Parathyroid adenoma (tissue), 2 donors: ENCODE measurements at regions not wholly inside any gene's neighbourhood (a gene's known extent, or its start where the extent isn't known, plus 50 kb on each side); places are given as distances from the start of the nearest gene placed in this dataset.
A peak's percentile ranks its signal among the peaks of the same experiment; 100 is the strongest.

Experiments used
- H2AFZ ChIP-seq: fragments of 300-600 bp; sonication (generic); one replicate; pipeline ENCODE4 v1.7.0; 2017; ENCODE audit warnings: antibody characterized with exemption, mild to moderate bottlenecking
- H3K27ac ChIP-seq: fragments of 300-600 bp; sonication (generic); one replicate; pipeline ENCODE4 v1.7.0; 2017
- H3K27me3 ChIP-seq: fragments of 300-600 bp; sonication (generic); one replicate; pipeline ENCODE4 v1.7.0; 2017; ENCODE audit warnings: low read length; ENCODE audit not compliant: control insufficient read depth, insufficient read depth
- H3K36me3 ChIP-seq: fragments of 300-600 bp; sonication (generic); one replicate; pipeline ENCODE4 v1.7.0; 2017; ENCODE audit warnings: low read length; ENCODE audit not compliant: control insufficient read depth, insufficient read depth
- H3K4me1 ChIP-seq: fragments of 300-600 bp; sonication (generic); one replicate; pipeline ENCODE4 v1.7.0; 2017; ENCODE audit warnings: control low read depth
- H3K4me2 ChIP-seq: fragments of 300-600 bp; sonication (generic); one replicate; pipeline ENCODE4 v1.7.0; 2017; ENCODE audit warnings: low read length
- H3K4me3 ChIP-seq: fragments of 300-600 bp; sonication (generic); one replicate; pipeline ENCODE4 v1.7.0; 2017; ENCODE audit warnings: low read depth, low read length
- H3K79me2 ChIP-seq: fragments of 300-600 bp; sonication (generic); one replicate; pipeline ENCODE4 v1.7.0; 2017; ENCODE audit warnings: control low read depth
- H3K9ac ChIP-seq: fragments of 300-600 bp; sonication (generic); one replicate; pipeline ENCODE4 v1.7.0; 2017; ENCODE audit warnings: mild to moderate bottlenecking
- H3K9me3 ChIP-seq: fragments of 300-600 bp; sonication (generic); one replicate; pipeline ENCODE4 v1.7.0; 2017; ENCODE audit warnings: low read length; ENCODE audit not compliant: control insufficient read depth
- CTCF ChIP-seq: fragments of 300-600 bp; sonication (generic); IDR thresholded peaks from one replicate; pipeline ENCODE4 v1.7.0; 2017; ENCODE audit warnings: antibody characterized with exemption, mild to moderate bottlenecking
- donor health status: primary hyperparathyroidism.

- peaks cover 19% of the 10 kb centered on the region for H3K4me1 ChIP-seq
- H2AFZ ChIP-seq, result no peak overlapping the region
- no peak overlapping the region for H3K27ac ChIP-seq
- peaks cover 72% of the 10 kb centered on the region for H3K79me2 ChIP-seq
- no peak overlapping the region for H3K9ac ChIP-seq
- peak; percentile 22 for TF ChIP-seq CTCF
- no peaks in the 10 kb centered on the region for H3K36me3 ChIP-seq
- H3K4me3 ChIP-seq, result no peak overlapping the region
- H3K27me3 ChIP-seq, result no peaks in the 10 kb centered on the region
- H3K4me2 ChIP-seq, result no peak overlapping the region
- H3K9me3 ChIP-seq, result no peaks in the 10 kb centered on the region
Measured at GRCh38 chr16:85473909-85474620, 139.1 kb upstream of the GSE1 start.

GRCh38 chr16:85474621-85475217 lies 138.4 kb upstream of the GSE1 start:
- TF ChIP-seq CTCF, result no peak
- H2AFZ ChIP-seq, result no peak overlapping the region
- H3K27me3 ChIP-seq, result no peaks in the 10 kb centered on the region
- H3K27ac ChIP-seq, result no peak overlapping the region
- H3K4me1 ChIP-seq, result peaks cover 19% of the 10 kb centered on the region
- H3K4me3 ChIP-seq, result no peak overlapping the region
- no peak overlapping the region for H3K9ac ChIP-seq
- H3K79me2 ChIP-seq, result peaks cover 72% of the 10 kb centered on the region
- no peaks in the 10 kb centered on the region for H3K9me3 ChIP-seq
- H3K4me2 ChIP-seq, result no peak overlapping the region
- H3K36me3 ChIP-seq, result no peaks in the 10 kb centered on the region

- no peak overlapping the region for H2AFZ ChIP-seq
- H3K4me3 ChIP-seq, result no peak overlapping the region
- peaks cover 70% of the 10 kb centered on the region for H3K79me2 ChIP-seq
- H3K4me2 ChIP-seq, result no peak overlapping the region
- H3K27ac ChIP-seq, result no peak overlapping the region
- H3K4me1 ChIP-seq, result peaks cover 19% of the 10 kb centered on the region
- no peak overlapping the region for H3K9ac ChIP-seq
- no peak for TF ChIP-seq CTCF
- no peaks in the 10 kb centered on the region for H3K27me3 ChIP-seq
- H3K36me3 ChIP-seq, result peaks cover 2% of the 10 kb centered on the region
- H3K9me3 ChIP-seq, result no peaks in the 10 kb centered on the region
Measured at GRCh38 chr16:85475233-85475632, 137.9 kb upstream of the GSE1 start.

GRCh38 chr16:85475691-85476300 lies 137.3 kb upstream of the GSE1 start:
- Histone ChIP-seq H3K4me2 (no peak overlapping the region), H2AFZ (no peak overlapping the region), H3K27me3 (no peaks in the 10 kb centered on the region), H3K79me2 (peaks cover 71% of the 10 kb centered on the region), H3K36me3 (peaks cover 2% of the 10 kb centered on the region), H3K4me3 (no peak overlapping the region), H3K9ac (no peak overlapping the region), H3K9me3 (no peaks in the 10 kb centered on the region), H3K4me1 (peaks cover 19% of the 10 kb centered on the region), H3K27ac (no peak overlapping the region)
- TF ChIP-seq CTCF, result no peak
